ENCODE measurements at regions not wholly inside any gene's neighbourhood (a gene's known extent, or its start where the extent isn't known, plus 50 kb on each side); places are given as distances from the start of the nearest gene placed in this dataset.

DNA sequence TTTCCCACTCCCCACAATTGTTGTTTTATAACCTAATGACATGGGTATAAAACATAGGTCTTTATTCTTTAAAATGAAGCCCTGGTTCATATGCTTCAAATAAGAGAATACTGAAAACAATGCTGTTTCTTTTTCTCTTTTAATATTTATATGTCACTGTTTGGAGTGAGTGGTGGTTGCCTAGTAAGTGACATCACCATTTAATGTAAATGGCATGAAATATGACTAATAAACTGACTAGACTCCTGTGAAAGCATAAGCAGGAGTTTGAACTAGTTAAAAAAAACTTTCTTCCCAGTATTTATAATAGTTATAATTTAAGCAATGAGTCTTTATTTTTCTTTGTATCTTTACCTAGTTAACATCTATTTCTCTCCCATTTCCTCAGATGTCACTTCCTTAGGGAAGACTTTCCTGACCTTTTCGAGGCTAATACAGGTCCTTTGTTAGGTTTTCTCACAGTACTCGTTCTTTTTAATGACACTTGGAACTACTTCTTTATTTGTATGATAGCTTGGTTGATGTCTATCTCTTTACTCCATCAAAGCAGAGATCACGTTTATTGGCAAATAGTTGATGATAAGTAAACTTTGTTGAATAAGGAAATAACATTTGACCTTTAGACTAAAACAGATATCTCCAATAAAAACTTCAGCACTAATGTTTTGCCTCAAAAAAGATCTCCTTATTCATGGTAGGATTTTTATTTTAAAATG is 105.4 kb upstream of the PDC start:
- H3K9me2 ChIP-seq (ENCODE audit: insufficient read depth) = no peaks in the 10 kb centered on the region; the same call in 1 of the 2 replicates
- ChIA-PET POLR2A (ENCODE audit: unreplicated experiment) (no interaction called here), CTCF (no interaction called here)
- no TSS peak for BruUV-seq (replicated peaks)
- no peaks in the 10 kb centered on the region for H3K4me1 ChIP-seq (replicated peaks; ENCODE audit: insufficient read depth)
- H2AFZ ChIP-seq = no peak overlapping the region
- no peak overlapping the region for H3K4me3 ChIP-seq
- intact Hi-C loops (cut with micrococcal nuclease; ENCODE audit: unreplicated experiment) = no loop called here
- no peaks in the 10 kb centered on the region for H3K27me3 ChIP-seq (ENCODE audit: insufficient read depth, low read depth)
- H3K36me3 ChIP-seq (ENCODE audit: low read depth) = no peaks in the 10 kb centered on the region
- no peak overlapping the region for H3K27ac ChIP-seq
- TF ChIP-seq EZH2 (IDR thresholded peaks at IDR 0.05; ENCODE audit: low read depth) = no peak
- TF ChIP-seq, protein P1, sequence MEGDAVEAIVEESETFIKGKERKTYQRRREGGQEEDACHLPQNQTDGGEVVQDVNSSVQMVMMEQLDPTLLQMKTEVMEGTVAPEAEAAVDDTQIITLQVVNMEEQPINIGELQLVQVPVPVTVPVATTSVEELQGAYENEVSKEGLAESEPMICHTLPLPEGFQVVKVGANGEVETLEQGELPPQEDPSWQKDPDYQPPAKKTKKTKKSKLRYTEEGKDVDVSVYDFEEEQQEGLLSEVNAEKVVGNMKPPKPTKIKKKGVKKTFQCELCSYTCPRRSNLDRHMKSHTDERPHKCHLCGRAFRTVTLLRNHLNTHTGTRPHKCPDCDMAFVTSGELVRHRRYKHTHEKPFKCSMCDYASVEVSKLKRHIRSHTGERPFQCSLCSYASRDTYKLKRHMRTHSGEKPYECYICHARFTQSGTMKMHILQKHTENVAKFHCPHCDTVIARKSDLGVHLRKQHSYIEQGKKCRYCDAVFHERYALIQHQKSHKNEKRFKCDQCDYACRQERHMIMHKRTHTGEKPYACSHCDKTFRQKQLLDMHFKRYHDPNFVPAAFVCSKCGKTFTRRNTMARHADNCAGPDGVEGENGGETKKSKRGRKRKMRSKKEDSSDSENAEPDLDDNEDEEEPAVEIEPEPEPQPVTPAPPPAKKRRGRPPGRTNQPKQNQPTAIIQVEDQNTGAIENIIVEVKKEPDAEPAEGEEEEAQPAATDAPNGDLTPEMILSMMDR (conservative IDR thresholded peaks at IDR 0.05) = no peak
- DNase-seq = no peak
- H3F3A ChIP-seq (ENCODE audit: insufficient read depth, low read depth) = no peaks in the 10 kb centered on the region
- H4K20me1 ChIP-seq (ENCODE audit: insufficient read depth) = no peaks in the 10 kb centered on the region
- H3K9me3 ChIP-seq (ENCODE audit: insufficient read depth, low read depth) = no peaks in the 10 kb centered on the region
- H3K79me2 ChIP-seq (ENCODE audit: low read depth) = no peaks in the 10 kb centered on the region
- H3K4me2 ChIP-seq = no peak overlapping the region

DNA sequence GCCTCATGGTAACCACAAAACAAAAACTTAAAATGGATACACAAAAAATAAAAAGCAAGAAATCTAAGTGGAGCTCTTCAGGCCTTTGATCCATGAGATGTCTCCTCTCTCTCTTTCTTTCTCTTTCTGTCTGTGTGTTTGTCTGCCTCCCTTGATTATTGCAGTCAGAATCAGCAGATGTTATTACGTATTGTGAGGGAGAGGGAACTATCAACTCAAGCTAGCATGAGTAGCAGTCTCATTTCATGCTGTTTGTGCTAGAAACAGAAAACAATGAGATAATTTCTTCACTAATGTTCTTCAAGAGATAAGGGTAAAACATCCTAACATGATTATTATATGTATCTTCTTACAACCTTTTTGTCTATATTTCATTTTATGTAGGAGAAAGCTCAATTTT is 103.7 kb upstream of the PDC start:
- Histone ChIP-seq H3K79me2 (ENCODE audit: low read depth) (no peaks in the 10 kb centered on the region), H3K4me1 (replicated peaks; ENCODE audit: insufficient read depth) (no peaks in the 10 kb centered on the region), H3K36me3 (ENCODE audit: low read depth) (no peaks in the 10 kb centered on the region), H3K4me2 (no peak overlapping the region), H3K27me3 (ENCODE audit: insufficient read depth, low read depth) (no peaks in the 10 kb centered on the region), H3K9me2 (ENCODE audit: insufficient read depth) (no peaks in the 10 kb centered on the region; the same call in 1 of the 2 replicates), H3K27ac (no peak overlapping the region), H3F3A (ENCODE audit: insufficient read depth, low read depth) (no peaks in the 10 kb centered on the region), H3K9me3 (ENCODE audit: insufficient read depth, low read depth) (no peaks in the 10 kb centered on the region), H4K20me1 (ENCODE audit: insufficient read depth) (no peaks in the 10 kb centered on the region), H3K4me3 (no peak overlapping the region), H2AFZ (no peak overlapping the region)
- ChIA-PET POLR2A (ENCODE audit: unreplicated experiment) (no interaction called here), CTCF (no interaction called here)
- TF ChIP-seq, protein P1 (conservative IDR thresholded peaks at IDR 0.05) = no peak
- no peak for TF ChIP-seq EZH2 (IDR thresholded peaks at IDR 0.05; ENCODE audit: low read depth)
- DNase-seq = no peak
- intact Hi-C loops (cut with micrococcal nuclease; ENCODE audit: unreplicated experiment) = no loop called here
- BruUV-seq (replicated peaks) = no TSS peak

DNA sequence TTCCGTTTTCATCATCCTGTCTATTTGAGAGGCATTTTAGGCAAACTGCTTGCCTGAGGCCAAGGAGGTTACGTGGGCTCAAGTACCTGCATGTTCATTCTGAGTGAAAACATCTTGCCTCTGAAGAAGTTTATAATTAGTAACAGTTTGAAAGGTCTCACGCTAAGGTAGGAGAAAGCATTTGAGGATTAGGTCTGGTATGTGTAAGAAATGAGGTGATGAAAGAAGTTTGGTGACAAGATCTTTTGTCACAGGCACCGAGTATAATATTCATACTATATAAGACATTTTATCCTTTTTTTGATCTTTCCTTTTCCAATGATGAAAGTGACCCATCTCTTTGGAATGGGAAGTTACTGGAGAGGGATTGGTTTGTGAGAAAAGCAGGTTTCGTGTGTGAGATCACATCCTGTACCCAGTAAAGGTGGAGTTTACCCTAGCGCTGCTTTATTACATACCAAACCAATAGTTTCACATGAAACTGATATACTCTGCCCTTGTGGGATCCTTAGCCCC is 98.7 kb upstream of the PDC start:
- POLR2A ChIA-PET (ENCODE audit: unreplicated experiment) = no interaction called here
- Histone ChIP-seq H4K20me1 (ENCODE audit: insufficient read depth) (no peaks in the 10 kb centered on the region), H3K4me3 (no peak overlapping the region), H3K27ac (peak overlapping the region; percentile 16), H2AFZ (peak overlapping the region; percentile 66; the same call in 1 of the 2 replicates), H3K9me2 (ENCODE audit: insufficient read depth) (no peaks in the 10 kb centered on the region; the same call in none of the 2 replicates), H3K9me3 (ENCODE audit: insufficient read depth, low read depth) (no peaks in the 10 kb centered on the region), H3K36me3 (ENCODE audit: low read depth) (no peaks in the 10 kb centered on the region), H3K4me1 (replicated peaks; ENCODE audit: insufficient read depth) (no peaks in the 10 kb centered on the region), H3K27me3 (ENCODE audit: insufficient read depth, low read depth) (no peaks in the 10 kb centered on the region), H3K79me2 (ENCODE audit: low read depth) (no peaks in the 10 kb centered on the region), H3K4me2 (peak overlapping the region; percentile 2; the same call in 1 of the 2 replicates), H3F3A (ENCODE audit: insufficient read depth, low read depth) (no peaks in the 10 kb centered on the region)
- BruUV-seq (replicated peaks) = no TSS peak
- CTCF ChIA-PET = no interaction called here
- DNase-seq = no peak
- no peak for TF ChIP-seq EZH2 (IDR thresholded peaks at IDR 0.05; ENCODE audit: low read depth)
- TF ChIP-seq, protein P1 (conservative IDR thresholded peaks at IDR 0.05) = no peak
- intact Hi-C loops (cut with micrococcal nuclease; ENCODE audit: unreplicated experiment) = loop anchor here (1.0 kb wide), 1 partner anchor 67 kb away; no protein-coding TSS in a partner anchor
